ENCODE measurements at regions not wholly inside any gene's neighbourhood (a gene's known extent, or its start where the extent isn't known, plus 50 kb on each side); places are given as distances from the start of the nearest gene placed in this dataset.

- no peak for DNase-seq
Observed at GRCh38 chr1:232303222-232303620, 326.7 kb downstream of the SIPA1L2 start.

- DNase-seq: no peak
Observed at GRCh38 chr1:232302376-232303221, 327.3 kb downstream of the SIPA1L2 start.

- DNase-seq: no peak
Observed at GRCh38 chr1:232301246-232301645, 328.7 kb downstream of the SIPA1L2 start.

GRCh38 chr1:232300466-232300865 lies 329.5 kb downstream of the SIPA1L2 start:
- peak; percentile 21 for DNase-seq

GRCh38 chr1:232296461-232296860 lies 333.5 kb downstream of the SIPA1L2 start:
- DNase-seq: no peak

- no peak for DNase-seq
Observed at GRCh38 chr1:232293361-232293760, 336.6 kb downstream of the SIPA1L2 start.

GRCh38 chr1:232292818-232293217 lies 337.1 kb downstream of the SIPA1L2 start:
- no peak for DNase-seq

- no peak for DNase-seq
Observed at GRCh38 chr1:232292239-232292638, 337.7 kb downstream of the SIPA1L2 start.

- peak; percentile 39 for DNase-seq
Observed at GRCh38 chr1:232291681-232292080, 338.3 kb downstream of the SIPA1L2 start.

- no peak for DNase-seq
Observed at GRCh38 chr1:232291261-232291660, 338.7 kb downstream of the SIPA1L2 start.

GRCh38 chr1:232290570-232290969 lies 339.4 kb downstream of the SIPA1L2 start:
- DNase-seq: no peak

- DNase-seq: peak; percentile 21
Observed at GRCh38 chr1:232287676-232288569, 342.0 kb downstream of the SIPA1L2 start.

- DNase-seq: no peak
Observed at GRCh38 chr1:232285138-232285537, 344.8 kb downstream of the SIPA1L2 start.

GRCh38 chr1:232283864-232284263 lies 346.1 kb downstream of the SIPA1L2 start:
- DNase-seq: peak; percentile 48

- no peak for DNase-seq
Observed at GRCh38 chr1:232282498-232282897, 347.4 kb downstream of the SIPA1L2 start.

GRCh38 chr1:232280910-232281309 lies 349.0 kb downstream of the SIPA1L2 start:
- DNase-seq: no peak

- no peak for DNase-seq
Observed at GRCh38 chr1:232279909-232280400, 350.0 kb downstream of the SIPA1L2 start.

- no peak for DNase-seq
Observed at GRCh38 chr1:232278925-232279324, 351.0 kb downstream of the SIPA1L2 start.

- DNase-seq: no peak
Observed at GRCh38 chr1:232276651-232277050, 353.3 kb downstream of the SIPA1L2 start.

GRCh38 chr1:232274999-232275710 lies 354.8 kb downstream of the SIPA1L2 start:
- no peak for DNase-seq

- DNase-seq: no peak
Observed at GRCh38 chr1:232274236-232274855, 355.6 kb downstream of the SIPA1L2 start.

GRCh38 chr1:232273011-232273410 lies 356.9 kb downstream of the SIPA1L2 start:
- DNase-seq: no peak

Measured in right hindlimb (tissue), 1 donor.